AG04450 (cell line): ENCODE measurements at regions not wholly inside any gene's neighbourhood (a gene's known extent, or its start where the extent isn't known, plus 50 kb on each side); places are given as distances from the start of the nearest gene placed in this dataset.

ENCODE experiments used
- CTCF ChIA-PET: fragments of 300-600, 350-600 bp; formaldehyde crosslinking; extraction: SDS; loops from one replicate; lab custom pipeline; 2022; ENCODE audit warnings: antibody characterized with exemption, inconsistent platforms; lab: Charles Lee
- POLR2A ChIA-PET: fragments of 350-600 bp; formaldehyde crosslinking; extraction: SDS; loops from one replicate; lab custom pipeline; 2021; ENCODE audit warnings: antibody characterized with exemption, inconsistent platforms; lab: Yijun Ruan, JAX
- DNase-seq: peaks from one replicate; pipeline ENCODE4 v3.0.0-alpha.2; 2011; ENCODE audit warnings: low read depth, low spot score
- H3K27ac ChIP-seq: one replicate; pipeline ENCODE4 v1.5.1; 2012; ENCODE audit warnings: low read depth, low read length, control low read depth
- H3K27me3 ChIP-seq: one replicate; pipeline ENCODE4 v1.6.0; 2012; ENCODE audit warnings: low read length; ENCODE audit not compliant: control insufficient read depth, insufficient read depth
- H3K4me3 ChIP-seq: 2 replicates; pipeline ENCODE4 v1.5.1; 2011; ENCODE audit warnings: mild to moderate bottlenecking, low read depth, low read length, control low read depth
- H3K9me3 ChIP-seq: 2 replicates; pipeline ENCODE4 v1.5.1; 2012; ENCODE audit warnings: low read length; ENCODE audit not compliant: control insufficient read depth, insufficient read depth
- CTCF ChIP-seq: IDR thresholded peaks from 2 replicates; pipeline ENCODE4 v1.5.1; 2011; ENCODE audit warnings: low read depth, low read length, control low read depth, inconsistent platforms

DNA sequence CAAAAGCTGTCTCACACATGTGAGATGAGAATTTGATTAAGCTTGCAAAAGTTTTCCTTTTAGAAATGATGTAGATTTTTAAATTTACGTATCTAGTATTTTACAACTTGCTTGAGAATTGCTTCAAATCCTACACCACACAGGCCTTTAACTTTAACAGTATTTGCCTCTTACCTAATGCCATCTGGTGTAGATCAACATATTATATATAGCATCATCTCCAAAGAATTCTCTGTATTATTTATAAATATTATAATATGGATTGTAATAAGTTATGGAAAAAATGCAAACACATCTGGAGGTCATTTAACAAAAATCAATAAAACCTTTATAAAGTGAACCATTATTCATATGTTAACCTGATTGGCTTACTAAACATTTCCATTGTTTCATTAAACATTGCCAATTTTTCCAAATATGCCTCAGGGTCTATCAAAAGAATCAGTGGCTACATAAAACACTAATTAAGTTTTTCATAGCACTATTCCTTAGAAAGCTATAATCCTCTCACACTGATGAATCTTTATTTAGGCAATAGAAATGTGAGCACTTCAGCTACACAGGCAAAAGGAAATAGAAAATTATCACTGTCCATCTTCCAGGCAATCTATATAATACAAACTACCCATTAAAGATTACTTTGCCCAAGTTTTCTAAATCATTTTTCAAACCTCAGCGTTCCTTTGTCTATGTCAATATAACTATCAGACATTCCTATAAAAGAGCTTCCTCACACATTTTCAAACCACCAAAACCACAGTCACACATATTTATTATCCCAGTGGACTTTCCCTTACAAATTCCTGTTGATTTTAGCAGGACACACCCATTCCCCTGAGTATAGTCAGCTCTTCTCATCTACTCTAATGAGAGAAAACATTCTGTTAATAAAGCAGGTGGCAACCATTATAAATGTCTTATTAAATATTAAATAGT lies 83.5 kb upstream of the INTU start:
- ChIA-PET POLR2A (no interaction called here), CTCF (interaction anchor here (0.6 to 0.8 kb wide), 2 partner anchors 11 to 29 kb away, joined by 4 to 11 read pairs; no protein-coding TSS in a partner anchor)
- H3K27ac ChIP-seq, result no peak overlapping the region
- TF ChIP-seq CTCF, result no peak
- H3K4me3 ChIP-seq, result no peak overlapping the region
- no peaks in the 10 kb centered on the region for H3K9me3 ChIP-seq
- no peak for DNase-seq
- no peaks in the 10 kb centered on the region for H3K27me3 ChIP-seq

GRCh38 chr4:127555106-127555505 lies 77.7 kb upstream of the INTU start:
- no peak for TF ChIP-seq CTCF
- Histone ChIP-seq H3K4me3 (no peak overlapping the region), H3K27ac (no peak overlapping the region), H3K9me3 (peaks cover 11% of the 10 kb centered on the region; the same call in 1 of the 2 replicates), H3K27me3 (no peaks in the 10 kb centered on the region)
- POLR2A ChIA-PET, result no interaction called here
- DNase-seq, result no peak
- CTCF ChIA-PET, result no interaction called here

- peaks cover 11% of the 10 kb centered on the region; the same call in 1 of the 2 replicates for H3K9me3 ChIP-seq
- H3K27me3 ChIP-seq, result no peaks in the 10 kb centered on the region
- DNase-seq, result no peak
- no peak for TF ChIP-seq CTCF
- no peak overlapping the region for H3K27ac ChIP-seq
- ChIA-PET CTCF (no interaction called here), POLR2A (no interaction called here)
- H3K4me3 ChIP-seq, result no peak overlapping the region
Measured at GRCh38 chr4:127558088-127558487, 74.7 kb upstream of the INTU start.

DNA sequence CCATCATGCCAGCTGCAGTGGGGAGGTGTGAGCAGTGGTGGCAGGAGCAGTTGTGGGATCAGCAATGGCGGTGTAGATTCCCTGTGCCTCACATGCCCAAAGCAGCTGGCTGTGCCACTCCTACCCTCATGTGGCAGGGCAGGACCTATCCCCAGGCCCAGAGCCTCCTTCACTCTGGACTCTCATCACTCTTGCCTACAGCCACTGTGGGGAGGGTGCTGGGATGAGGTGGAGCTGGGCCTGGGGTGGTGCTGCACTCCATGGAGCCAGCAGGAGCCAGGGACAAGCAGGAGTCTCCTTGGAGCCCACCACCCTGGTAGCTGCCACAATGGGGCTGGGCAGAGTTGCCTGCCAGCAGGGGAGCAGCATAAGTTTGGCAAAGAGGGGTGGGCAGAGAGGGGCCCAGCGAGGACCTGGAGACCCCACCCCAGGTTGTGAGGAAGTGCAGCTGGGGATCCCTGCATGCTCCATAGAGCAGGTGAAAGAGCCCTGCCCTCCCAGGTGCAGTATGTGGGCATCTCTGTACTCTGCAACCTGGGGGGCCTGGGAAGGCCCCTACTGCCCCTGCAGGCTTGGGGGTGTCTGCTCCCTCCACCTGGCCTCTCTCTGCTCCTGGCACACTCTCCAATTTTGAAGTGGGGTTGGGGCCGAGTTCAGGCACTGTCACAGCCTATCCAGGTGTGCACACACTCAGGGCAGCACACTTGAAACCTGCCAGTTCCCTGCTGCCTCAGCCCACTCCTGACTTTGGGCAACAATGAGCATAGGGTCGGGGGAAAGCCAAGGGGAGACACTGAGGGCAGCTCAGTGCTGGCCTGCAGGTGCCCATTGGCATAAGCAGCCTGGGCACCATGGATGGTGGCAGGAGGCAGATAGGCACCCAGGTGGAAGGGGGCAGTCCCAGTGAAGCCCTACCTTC lies 74.0 kb upstream of the INTU start:
- ChIA-PET POLR2A (no interaction called here), CTCF (no interaction called here)
- DNase-seq, result no peak

More for the DNA sequence above, 74.0 kb upstream of the INTU start:
- TF ChIP-seq CTCF, result no peak
- Histone ChIP-seq H3K4me3 (no peak overlapping the region), H3K27ac (no peak overlapping the region), H3K9me3 (peaks cover 11% of the 10 kb centered on the region; the same call in 1 of the 2 replicates), H3K27me3 (no peaks in the 10 kb centered on the region)
